Hematopoietic multipotent progenitor cell treated with erythropoietin and hydrocortisone succinate and interleukin-3 and kit ligand, for 6 days (in vitro differentiated cells): ENCODE measurements at regions not wholly inside any gene's neighbourhood (a gene's known extent, or its start where the extent isn't known, plus 50 kb on each side); places are given as distances from the start of the nearest gene placed in this dataset.

Experiments used
- DNase-seq: peaks from one replicate; pipeline ENCODE4 v3.0.0-alpha.2; 2015

DNA sequence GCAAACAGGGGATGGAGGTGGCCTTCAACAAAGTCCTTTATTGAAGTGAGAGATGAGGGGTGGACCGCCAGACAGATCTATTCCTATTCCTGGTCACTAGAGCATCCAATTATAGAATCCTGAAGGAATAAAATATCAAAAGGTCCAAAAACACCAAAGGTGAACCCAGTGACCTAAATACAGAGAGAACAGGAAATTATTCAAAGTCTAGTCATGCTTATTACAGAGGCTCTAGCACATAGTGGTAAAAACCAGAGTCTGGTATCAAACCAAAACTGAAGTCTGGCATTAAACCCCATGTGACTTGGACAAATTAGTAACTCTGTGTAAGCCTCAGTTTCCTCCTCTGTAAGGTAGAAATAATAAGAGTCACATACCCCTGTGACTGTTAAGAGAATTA is 100.5 kb upstream of the SNX2 start:
- no peak for DNase-seq

DNA sequence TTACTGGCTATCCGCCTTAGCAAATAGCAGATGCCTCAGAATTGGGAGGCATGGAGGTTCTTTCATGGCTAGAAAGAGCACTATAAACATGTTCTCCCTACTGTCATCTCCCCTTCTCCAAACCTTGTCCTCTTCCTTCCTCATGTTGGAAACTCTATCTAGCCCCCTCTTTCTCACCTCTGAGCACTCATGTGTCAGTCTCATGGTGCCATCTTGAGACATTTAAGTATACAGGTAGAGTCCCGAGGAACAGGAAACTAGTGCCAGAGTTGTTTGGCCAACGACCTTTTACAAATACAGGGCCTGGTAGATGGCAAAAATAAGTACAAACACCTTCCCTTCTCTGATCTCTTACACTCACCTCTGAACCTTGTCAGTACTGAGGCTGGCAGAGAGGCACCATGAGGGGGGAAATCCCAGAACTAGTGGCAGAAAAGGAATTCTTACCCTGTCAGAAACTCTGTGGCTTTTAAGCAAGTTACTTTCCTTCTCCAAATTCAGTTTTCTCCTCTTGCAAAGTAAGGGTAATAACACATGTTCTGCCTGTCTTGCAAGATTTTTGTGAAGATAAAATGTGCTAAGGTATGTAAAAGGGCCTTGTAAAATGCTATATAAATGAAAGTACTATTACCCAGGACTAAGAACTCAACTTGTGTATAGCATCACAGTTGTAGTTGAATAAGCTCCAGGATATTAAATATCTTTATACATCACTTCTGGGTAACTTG is 94.1 kb upstream of the SNX2 start:
- DNase-seq, result no peak

DNA sequence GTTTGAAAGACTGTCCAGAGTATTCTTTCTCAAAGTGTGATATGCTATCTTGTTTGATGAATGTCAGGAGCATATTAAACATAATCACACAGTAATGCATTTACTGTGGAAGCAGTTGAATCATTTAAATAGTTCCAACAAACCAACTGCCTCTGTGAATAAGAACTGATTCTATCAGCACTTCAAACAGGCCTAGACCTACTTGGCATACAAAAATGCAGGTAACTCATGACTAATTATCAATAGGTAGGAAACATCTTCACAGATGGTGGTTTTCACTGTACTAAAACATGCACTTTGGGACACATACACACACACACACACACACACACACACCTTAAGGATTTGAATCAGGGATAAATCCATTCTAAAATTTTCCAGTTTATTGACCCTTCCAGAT is 91.2 kb upstream of the SNX2 start:
- no peak for DNase-seq

DNA sequence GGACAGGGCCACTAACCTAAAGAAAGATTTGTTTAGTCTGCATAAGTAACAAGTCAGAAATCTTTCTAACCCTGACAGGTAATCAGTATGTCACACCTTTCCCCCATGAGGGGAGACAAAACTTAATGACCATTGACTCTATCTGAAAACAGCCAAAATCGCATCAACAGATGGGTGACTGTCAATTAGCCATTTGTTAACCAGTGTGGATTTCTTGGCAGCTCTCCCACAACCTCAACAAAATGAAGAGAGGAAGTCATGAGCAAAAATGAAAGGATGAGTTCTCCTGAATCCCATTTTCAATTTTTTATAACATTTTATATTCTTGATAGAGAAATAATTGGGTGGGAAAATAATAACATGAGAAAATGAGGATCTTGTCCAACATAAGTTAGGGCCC is 84.6 kb upstream of the SNX2 start:
- DNase-seq, result no peak

DNA sequence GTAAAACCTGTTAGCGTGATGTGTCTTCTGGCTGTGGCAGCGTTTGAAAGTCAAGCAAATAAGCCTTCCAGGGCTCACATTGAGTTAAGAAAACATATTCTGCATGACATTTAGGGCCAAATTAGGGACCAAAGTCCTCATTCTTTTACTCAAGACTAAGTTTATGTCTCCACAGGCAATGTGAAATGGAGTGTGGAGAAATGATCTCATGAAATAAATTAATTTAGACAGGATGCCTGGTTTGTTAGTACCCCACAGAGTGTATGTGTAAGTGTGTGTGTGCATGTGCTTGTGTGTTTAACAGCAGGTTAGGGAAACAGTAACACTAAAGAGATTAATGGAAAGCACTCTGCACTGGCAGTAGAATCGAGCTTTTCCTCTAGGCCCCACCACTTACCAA is 82.9 kb upstream of the SNX2 start:
- DNase-seq, result no peak

DNA sequence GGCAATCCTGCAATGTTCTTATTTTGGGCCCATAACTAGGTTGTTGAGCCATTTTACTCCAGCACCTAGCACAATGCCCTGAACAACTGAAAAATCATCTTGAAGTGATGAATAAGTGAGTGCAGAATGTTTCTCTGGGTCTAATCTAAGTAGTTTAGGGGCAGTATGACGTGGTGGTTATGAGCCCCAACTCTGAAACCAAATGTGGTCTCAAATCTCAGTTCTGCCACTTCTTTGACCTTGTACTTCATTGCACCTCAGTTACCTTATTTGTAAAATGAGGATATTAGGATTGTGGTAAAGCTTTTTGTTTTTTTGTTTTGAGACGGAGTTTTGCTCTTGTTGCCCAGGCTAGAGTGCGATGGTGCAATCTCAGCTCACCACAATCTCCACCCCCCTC is 80.9 kb upstream of the SNX2 start:
- no peak for DNase-seq

DNA sequence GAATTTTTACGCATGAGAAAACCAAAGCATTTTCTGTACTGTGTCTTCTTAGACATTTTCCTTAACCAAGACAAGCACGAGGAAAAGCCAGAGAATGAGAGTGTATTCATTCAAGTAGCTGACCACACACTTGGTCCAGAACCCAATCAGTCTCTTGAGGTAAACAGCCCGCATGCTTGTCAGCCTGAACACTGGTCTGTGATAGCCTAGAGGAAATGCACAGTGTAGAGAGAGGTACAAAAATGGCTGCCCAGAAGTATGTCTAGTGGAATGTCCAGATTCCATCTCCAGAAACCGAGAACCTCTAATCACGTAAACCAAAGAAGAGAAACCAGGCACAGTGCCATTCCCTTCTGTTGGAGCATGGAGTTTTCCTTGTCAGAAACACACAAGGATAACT is 80.0 kb upstream of the SNX2 start:
- no peak for DNase-seq

DNA sequence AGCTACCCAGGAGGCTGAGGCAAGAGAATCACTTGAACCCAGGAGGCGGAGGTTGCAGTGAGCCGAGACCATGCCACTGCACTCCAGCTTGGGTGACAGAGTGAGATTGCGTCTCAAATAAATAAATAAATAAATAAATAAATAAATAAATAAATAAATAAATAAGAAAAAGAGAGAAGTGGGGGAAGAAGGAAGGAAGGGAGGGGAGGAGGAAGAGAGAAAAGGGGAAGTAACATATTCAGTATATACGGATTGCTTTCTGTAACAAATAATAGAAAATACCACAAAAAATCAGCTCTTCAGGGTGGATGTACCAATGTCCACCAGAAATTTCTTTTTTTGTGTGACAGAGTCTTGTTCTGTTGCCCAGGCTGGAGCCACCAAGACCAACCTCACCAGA is 78.1 kb upstream of the SNX2 start:
- DNase-seq, result peak; percentile 3

DNA sequence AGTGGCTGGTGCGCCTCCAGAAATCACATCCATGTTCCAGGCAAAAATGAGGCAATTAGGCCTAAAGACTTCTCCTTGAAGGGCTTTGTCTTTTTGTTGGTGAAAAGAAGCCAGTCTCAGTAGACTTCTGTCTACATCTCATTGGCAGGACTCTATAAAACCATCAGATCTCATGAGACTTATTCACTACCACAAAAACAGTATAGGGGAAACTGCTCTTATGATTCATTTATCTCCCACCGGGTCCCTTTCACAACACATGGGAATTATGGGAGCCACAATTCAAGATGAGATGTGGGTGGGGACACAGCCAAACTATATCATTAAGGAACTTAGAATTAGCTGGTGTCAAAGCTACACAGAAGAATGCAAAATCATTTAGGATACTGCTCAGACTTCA is 77.7 kb upstream of the SNX2 start:
- no peak for DNase-seq

DNA sequence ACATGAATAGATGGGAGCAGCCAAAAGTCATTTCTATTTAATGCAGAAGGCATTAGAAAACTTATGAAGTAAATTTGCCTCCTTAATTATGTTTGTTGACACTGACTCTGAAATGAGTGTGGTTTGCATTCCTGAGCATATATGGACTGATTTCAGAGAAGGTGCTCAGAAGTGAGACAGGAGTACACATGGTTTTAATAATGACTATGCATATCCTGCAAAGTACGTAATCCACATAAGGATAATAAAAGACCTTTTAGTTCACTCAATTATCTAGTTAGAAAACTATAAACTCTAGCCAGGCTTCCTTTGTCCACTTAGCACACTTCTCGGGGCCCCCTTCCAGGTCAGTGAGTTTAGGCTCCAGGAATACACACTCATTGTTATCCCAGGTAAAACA is 75.7 kb upstream of the SNX2 start:
- DNase-seq, result no peak

DNA sequence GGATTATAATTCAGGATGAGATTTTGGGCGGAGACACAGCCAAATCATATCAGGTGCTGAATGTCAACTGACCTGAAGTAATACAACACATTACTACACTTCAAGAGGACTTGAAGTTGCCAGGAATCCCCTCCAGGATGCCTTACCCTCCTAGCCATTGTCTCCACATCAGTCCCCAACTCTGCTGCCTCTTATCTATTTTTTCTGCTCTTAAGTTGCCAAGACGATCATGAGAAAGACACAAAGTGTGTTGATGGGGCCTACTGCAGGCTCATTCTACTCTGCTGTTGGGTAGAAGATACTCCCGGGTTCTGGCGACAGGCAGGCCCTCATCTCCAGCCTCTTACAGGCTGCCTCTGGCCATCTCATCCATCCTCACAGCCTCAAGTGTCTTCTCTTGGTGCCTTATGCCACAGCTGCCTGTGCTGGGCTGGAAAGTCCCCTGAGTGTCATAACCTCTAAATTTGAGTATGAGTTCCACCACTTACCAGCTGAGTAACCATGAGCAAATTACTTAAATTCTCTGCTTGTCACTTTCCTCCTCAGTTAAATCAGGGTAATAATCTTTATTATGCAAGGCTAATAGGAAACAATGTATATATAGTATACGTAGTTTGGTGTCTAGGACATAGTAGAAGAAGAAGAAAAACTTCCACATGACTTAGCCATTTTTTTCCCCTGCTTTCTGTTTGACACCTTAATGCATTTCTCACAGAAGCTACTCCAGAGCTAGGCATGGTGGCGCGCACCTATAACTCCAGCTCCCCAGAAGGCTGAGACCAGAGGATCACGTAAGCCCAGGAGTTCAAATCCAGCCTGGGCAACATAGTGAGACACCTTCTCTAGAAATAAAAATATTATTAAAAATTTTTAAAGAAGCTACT is 73.0 kb upstream of the SNX2 start:
- no peak for DNase-seq

DNA sequence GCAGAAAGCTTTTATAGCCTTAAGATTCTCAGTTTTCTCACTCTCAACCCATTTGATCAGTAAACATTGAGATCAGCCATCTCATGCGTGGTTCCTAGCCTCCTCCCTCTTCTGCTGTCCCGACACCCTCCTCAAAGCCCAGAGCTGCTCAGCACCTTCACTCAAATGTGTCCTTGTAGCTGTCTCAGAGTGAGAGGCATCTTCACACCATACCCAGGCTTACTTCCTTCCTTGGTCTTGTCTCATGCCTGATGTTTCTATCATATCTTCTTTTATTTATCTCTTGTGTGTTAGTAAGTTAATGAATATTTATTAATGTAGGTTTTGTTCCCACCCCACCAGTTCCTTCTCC is 72.4 kb upstream of the SNX2 start:
- DNase-seq, result no peak

DNA sequence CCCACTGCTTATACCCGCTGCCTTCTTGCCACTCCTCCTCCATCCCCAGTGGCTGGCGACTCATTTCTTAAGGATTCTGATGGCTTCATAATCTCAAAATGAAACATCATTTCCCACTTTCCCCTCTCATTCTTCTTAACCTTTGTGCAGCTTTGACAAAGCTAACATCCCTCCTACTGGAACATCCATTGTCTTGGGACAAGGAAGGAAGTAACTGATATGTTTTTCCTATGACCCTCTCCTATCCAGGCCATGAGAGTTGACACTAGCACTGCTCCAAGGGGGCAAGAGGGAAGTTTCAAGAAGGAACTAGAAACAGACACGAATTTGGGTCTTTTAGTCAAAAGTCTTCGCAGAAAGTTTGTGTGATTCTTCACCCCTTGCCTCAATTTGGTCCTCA is 71.7 kb upstream of the SNX2 start:
- no peak for DNase-seq

DNA sequence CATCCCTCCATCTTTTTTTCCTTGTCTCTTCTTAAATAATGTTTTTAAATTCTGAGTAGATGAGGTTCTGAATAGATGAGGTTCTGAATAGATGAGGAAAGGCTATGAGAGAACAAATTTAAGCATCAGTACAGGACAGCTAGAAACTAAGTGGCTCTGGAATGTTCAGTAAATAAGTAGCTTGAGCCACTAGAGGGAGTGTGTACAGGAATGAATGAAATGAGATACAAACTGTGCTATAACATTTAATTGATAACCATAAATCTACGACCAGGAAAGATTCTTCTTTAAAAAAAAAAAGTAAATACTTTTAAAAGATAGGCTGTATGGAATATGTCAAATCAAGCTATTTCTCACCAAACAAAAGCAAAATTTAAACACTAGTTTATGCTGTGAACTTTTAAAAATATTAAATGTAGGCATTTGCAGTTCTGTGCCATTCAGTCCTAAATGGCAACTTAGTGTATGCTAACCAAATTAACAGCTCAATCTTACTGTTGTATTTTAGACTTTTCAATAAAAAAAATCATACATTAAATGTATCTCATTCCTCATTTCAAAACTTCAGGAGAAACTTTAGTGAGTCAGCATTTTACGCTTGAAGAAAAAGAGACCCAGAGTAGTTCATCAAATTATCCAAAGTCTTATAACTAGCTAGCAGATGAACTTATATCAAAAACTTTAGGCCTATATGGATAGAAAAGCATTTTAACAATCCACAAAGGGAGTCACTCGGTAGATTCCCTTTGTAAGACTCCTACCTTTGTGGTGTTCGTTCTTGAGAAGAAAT is 70.4 kb upstream of the SNX2 start:
- DNase-seq, result peak; percentile 74

DNA sequence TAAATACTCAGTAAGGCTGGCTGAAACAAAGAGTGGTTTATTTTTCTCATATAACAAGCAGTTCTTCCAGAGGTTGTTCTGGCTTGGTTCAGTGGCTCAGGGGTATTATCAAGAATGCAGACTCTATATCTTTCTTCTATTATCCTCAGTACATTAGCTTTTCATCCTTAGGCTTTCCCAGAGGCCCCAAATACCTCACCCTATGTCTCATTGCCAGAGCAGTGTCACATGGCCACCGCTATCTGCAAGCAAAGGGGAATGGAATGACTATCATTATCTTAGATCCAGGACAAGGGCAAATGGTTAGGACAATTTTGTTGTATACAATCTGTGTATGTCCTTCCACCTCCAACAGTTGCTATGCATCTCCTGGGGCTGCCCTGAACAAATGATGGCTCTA is 69.0 kb upstream of the SNX2 start:
- DNase-seq, result no peak

DNA sequence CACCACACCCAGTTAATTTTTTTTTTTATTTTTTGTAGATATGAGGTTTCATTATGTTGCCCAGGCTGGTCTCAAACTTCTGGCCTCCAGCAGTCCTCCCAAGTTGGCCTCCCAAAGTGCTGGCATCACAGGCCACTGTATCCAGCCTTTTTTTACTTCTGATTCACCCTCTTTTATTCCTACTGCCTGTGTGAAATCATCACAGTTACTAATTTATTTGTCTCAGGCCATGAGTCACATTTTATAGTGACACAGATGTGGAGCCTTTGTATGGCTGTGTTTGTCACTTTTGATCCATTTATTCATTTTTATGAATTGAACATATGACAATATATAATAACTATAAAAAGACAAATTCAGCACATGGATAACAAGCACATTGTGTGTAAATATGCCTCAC is 67.1 kb upstream of the SNX2 start:
- DNase-seq, result no peak

DNA sequence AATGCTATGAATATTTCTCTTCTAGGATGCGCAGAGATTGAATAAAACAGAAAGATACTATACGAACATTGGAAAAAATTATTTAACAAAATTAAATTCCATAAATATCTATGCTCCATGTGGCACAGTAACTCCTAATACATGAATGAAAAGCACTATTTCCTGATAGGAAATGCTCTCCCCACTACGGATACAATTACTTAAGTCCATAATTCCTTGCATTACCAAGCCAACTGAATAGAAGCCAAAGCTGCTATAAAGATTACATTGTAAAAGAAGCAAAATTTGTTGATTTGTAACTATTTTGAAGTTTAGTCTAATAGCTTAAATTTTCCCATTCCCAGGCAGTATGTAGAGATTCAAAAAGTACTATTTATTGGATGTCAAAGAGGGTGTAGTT is 61.8 kb upstream of the SNX2 start:
- DNase-seq, result no peak

DNA sequence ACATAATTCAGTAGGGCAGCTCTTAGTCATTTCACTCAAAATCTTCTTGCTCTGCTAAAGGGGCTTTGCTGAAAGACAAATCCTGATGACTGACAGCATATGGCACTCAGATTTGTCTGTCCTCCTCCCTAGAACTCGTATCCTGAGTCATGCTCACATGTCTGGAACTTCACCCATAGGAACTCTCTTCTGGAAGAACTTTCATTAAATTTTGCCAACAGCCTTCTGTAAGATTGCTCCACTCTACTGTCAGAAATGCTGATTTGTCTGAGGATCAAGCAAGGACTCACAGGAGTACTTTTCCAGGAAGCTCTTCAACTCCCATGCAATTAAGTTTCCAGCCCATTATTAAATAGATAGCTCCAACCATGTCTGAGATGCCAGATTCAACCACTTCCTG is 59.8 kb upstream of the SNX2 start:
- no peak for DNase-seq

DNA sequence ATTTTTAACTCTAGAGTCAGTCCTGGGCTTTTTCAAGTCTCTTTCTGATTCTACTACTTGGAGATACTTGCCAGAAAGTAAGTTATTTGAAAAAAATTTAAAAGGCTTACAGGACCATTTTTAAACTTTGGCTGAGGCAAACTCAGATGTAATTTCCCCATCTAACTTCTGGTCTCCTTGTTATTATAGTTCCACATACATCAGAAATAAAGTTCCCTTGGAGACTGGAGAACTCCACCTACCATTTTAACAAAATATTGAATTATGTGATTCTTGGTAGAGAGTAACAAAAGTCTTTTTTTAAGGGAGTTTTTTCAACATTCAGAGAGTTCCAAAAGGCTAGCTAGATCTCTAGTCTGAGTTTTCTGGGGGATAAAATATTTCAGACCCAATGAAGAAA is 56.3 kb upstream of the SNX2 start:
- DNase-seq, result no peak

DNA sequence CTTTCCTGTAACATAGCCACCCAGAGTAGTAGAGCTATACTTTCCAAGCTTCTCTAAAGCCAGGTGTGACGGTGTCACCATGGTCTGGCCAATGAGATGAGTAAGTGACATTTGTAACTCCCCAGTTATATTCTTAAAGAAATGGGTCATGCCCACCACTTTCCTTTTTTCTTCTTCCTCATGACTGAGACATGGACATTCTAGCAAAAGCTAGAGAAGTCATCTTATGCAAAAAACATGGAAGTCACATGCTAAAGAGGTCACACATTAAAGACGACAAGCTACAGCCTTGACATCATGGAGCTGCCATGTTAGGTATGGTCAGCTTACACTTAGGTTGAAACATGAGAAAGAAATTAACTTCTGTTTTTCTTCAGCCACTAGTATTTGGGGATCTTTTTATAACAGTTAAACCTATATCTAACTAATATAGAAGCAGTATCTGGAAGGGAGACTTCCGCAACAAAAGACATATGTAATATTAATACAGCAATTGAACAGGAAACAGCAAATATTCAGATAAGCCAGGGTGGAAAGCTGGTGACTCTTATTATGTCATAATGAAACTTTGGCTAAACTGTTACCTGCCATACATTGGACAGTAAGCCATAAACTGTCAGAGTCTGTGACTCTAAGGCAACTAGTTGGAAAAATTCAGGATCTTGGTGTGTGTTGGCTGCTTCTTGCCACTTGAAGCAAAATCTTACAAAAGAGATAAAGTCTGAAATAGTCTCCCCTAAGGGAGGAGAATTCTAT is 54.7 kb upstream of the SNX2 start:
- DNase-seq, result no peak

DNA sequence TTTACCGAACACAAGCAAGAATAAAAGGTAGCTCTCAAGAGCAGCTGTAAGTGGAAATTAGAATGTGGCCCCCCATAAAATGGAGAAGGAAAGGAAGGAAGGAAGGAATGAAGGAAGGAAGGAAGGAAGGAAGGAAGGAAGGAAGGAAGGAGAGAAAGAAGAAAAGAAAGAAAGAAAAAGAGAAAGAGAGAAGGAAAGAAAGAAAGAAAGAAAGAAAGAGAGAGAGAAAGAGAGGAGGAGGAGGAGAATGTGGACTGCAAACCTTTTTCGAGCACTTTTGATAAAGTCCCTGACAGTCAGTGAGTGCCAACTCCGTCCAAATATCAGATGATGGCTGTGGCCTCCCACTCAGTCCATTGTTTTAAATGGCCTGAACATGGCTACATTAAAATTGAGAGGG is 53.8 kb upstream of the SNX2 start:
- DNase-seq, result no peak

DNA sequence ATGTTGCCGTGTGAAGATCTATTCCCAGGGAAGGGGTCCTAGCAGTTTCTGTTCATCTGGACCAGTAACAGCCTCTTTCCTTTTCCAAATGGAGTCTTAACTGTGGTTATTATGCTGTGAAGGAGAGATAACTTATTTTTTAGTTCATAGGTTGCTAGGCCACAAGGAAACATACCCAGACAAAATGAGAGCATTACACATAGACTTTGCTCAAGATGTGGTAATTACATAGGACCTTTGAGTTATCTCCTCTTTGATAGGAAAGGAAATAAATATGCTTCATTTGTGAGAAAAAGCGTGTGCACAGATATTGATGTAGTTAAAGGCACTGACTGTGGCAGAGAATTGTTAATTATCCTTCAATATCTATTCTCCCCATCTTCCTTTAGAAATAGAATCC is 52.5 kb upstream of the SNX2 start:
- no peak for DNase-seq
